ENCODE measurements at regions not wholly inside any gene's neighbourhood (a gene's known extent, or its start where the extent isn't known, plus 50 kb on each side); places are given as distances from the start of the nearest gene placed in this dataset.

DNA sequence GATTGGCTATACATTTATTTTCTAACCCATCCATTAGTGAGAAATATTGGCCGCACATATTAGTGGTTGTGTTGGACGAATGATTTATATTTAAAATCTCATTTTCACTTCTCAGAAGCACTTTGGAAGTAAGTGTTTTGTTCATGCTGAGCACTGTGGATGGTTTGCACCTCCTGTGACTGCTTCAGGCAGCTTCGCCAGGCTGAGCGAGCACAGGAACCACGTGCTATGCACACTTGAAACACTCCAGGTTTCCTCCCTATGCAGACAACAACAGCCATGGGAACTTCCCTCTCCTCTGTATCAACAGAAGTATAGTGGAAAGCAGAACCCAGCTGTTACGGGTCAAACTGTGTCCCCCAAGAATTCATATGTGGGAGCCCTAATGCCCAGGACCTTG, 67.3 kb upstream of the WDR11 start:
- TF ChIP-seq FOSL1 (tag; conservative IDR thresholded peaks at IDR 0.05) (no peak), POLR2A (conservative IDR thresholded peaks at IDR 0.05) (no peak), PRPF4 (IDR thresholded peaks at IDR 0.05; ENCODE audit: insufficient read depth, low read depth, low read length, poor library complexity, severe bottlenecking) (no peak), ATF7 (IDR thresholded peaks at IDR 0.05) (no peak), ZBTB1 (CRISPR knock-in tag; IDR thresholded peaks at IDR 0.05; ENCODE audit: borderline replicate concordance, low read depth) (no peak), TEAD4 (IDR thresholded peaks at IDR 0.05; ENCODE audit: low read length) (no peak), TEAD4 (CRISPR knock-in tag; IDR thresholded peaks at IDR 0.05; ENCODE audit: borderline replicate concordance) (no peak), MAFG (tag; conservative IDR thresholded peaks at IDR 0.05) (no peak), SETDB1 (IDR thresholded peaks at IDR 0.05; ENCODE audit: low read length) (no peak), ZNF644 (tag; IDR thresholded peaks at IDR 0.05; ENCODE audit: low read depth) (no peak), RAD51 (IDR thresholded peaks at IDR 0.05; ENCODE audit: borderline replicate concordance, low read depth) (no peak)
- TF ChIP-seq, protein P1, sequence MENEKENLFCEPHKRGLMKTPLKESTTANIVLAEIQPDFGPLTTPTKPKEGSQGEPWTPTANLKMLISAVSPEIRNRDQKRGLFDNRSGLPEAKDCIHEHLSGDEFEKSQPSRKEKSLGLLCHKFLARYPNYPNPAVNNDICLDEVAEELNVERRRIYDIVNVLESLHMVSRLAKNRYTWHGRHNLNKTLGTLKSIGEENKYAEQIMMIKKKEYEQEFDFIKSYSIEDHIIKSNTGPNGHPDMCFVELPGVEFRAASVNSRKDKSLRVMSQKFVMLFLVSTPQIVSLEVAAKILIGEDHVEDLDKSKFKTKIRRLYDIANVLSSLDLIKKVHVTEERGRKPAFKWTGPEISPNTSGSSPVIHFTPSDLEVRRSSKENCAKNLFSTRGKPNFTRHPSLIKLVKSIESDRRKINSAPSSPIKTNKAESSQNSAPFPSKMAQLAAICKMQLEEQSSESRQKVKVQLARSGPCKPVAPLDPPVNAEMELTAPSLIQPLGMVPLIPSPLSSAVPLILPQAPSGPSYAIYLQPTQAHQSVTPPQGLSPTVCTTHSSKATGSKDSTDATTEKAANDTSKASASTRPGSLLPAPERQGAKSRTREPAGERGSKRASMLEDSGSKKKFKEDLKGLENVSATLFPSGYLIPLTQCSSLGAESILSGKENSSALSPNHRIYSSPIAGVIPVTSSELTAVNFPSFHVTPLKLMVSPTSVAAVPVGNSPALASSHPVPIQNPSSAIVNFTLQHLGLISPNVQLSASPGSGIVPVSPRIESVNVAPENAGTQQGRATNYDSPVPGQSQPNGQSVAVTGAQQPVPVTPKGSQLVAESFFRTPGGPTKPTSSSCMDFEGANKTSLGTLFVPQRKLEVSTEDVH (IDR thresholded peaks at IDR 0.05; ENCODE audit: low read depth, partially characterized antibody), result no peak
- TF ChIP-seq, protein P2, sequence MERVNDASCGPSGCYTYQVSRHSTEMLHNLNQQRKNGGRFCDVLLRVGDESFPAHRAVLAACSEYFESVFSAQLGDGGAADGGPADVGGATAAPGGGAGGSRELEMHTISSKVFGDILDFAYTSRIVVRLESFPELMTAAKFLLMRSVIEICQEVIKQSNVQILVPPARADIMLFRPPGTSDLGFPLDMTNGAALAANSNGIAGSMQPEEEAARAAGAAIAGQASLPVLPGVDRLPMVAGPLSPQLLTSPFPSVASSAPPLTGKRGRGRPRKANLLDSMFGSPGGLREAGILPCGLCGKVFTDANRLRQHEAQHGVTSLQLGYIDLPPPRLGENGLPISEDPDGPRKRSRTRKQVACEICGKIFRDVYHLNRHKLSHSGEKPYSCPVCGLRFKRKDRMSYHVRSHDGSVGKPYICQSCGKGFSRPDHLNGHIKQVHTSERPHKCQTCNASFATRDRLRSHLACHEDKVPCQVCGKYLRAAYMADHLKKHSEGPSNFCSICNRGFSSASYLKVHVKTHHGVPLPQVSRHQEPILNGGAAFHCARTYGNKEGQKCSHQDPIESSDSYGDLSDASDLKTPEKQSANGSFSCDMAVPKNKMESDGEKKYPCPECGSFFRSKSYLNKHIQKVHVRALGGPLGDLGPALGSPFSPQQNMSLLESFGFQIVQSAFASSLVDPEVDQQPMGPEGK (CRISPR knock-in tag; IDR thresholded peaks at IDR 0.05; ENCODE audit: borderline replicate concordance), result no peak
- TF ChIP-seq, protein P3, sequence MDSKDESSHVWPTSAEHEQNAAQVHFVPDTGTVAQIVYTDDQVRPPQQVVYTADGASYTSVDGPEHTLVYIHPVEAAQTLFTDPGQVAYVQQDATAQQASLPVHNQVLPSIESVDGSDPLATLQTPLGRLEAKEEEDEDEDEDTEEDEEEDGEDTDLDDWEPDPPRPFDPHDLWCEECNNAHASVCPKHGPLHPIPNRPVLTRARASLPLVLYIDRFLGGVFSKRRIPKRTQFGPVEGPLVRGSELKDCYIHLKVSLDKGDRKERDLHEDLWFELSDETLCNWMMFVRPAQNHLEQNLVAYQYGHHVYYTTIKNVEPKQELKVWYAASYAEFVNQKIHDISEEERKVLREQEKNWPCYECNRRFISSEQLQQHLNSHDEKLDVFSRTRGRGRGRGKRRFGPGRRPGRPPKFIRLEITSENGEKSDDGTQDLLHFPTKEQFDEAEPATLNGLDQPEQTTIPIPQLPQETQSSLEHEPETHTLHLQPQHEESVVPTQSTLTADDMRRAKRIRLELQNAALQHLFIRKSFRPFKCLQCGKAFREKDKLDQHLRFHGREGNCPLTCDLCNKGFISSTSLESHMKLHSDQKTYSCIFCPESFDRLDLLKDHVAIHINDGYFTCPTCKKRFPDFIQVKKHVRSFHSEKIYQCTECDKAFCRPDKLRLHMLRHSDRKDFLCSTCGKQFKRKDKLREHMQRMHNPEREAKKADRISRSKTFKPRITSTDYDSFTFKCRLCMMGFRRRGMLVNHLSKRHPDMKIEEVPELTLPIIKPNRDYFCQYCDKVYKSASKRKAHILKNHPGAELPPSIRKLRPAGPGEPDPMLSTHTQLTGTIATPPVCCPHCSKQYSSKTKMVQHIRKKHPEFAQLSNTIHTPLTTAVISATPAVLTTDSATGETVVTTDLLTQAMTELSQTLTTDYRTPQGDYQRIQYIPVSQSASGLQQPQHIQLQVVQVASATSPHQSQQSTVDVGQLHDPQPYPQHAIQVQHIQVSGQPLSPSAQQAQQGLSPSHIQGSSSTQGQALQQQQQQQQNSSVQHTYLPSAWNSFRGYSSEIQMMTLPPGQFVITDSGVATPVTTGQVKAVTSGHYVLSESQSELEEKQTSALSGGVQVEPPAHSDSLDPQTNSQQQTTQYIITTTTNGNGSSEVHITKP (IDR thresholded peaks at IDR 0.05; ENCODE audit: partially characterized antibody), result no peak
- TF ChIP-seq, protein P4, sequence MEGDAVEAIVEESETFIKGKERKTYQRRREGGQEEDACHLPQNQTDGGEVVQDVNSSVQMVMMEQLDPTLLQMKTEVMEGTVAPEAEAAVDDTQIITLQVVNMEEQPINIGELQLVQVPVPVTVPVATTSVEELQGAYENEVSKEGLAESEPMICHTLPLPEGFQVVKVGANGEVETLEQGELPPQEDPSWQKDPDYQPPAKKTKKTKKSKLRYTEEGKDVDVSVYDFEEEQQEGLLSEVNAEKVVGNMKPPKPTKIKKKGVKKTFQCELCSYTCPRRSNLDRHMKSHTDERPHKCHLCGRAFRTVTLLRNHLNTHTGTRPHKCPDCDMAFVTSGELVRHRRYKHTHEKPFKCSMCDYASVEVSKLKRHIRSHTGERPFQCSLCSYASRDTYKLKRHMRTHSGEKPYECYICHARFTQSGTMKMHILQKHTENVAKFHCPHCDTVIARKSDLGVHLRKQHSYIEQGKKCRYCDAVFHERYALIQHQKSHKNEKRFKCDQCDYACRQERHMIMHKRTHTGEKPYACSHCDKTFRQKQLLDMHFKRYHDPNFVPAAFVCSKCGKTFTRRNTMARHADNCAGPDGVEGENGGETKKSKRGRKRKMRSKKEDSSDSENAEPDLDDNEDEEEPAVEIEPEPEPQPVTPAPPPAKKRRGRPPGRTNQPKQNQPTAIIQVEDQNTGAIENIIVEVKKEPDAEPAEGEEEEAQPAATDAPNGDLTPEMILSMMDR (IDR thresholded peaks at IDR 0.05 in 2 of 3, conservative IDR thresholded peaks at IDR 0.05 in 1 of 3; ENCODE audit: insufficient read depth in 2 of 3, low read depth in 1 of 3, low read length in 3 of 3), result no peak
